ENCODE measurements at regions not wholly inside any gene's neighbourhood (a gene's known extent, or its start where the extent isn't known, plus 50 kb on each side); places are given as distances from the start of the nearest gene placed in this dataset.

DNA sequence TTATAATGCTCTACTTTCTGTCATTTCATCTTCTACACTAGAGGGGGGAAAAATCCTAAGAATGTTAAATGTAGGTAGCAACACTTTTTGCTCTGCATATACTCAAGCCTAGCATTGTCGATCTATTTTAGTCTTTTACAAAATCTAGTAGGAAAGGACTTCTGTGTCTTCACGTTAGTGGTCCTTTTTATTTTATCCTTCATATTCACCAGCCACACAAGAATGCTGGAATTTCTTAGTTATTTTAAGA lies 253.0 kb upstream of the FLRT2 start:
- TF ChIP-seq POLR2A (IDR thresholded peaks at IDR 0.05; ENCODE audit: low read length): no peak
- TF ChIP-seq GATA1 (IDR thresholded peaks at IDR 0.05; ENCODE audit: low read depth, low read length): no peak

Measured in erythroblast (primary cell).